Stimulated activated memory B cell treated with anti-CD40 and anti-IgM and Interleukin-4, amounts not matched to agents 10 μg/mL and 1 μg/mL and 100 μg/mL, for 72 hours (primary cell): ENCODE measurements at regions not wholly inside any gene's neighbourhood (a gene's known extent, or its start where the extent isn't known, plus 50 kb on each side); places are given as distances from the start of the nearest gene placed in this dataset.

Experiments
- ATAC-seq: fragments of 150-1000 bp; cut with Tn5 transposase; 2 replicates; pipeline ENCODE4 v1.10.0; 2021
- H3K27ac Mint-ChIP-seq: one replicate; pipeline ENCODE4 v1.8.0; 2022; ENCODE audit warnings: mild to moderate bottlenecking, mixed read lengths
- H3K27me3 Mint-ChIP-seq: one replicate; pipeline ENCODE4 v1.8.0; 2022; ENCODE audit warnings: mixed read lengths
- H3K36me3 Mint-ChIP-seq: one replicate; pipeline ENCODE4 v1.8.0; 2022; ENCODE audit warnings: mixed read lengths
- H3K4me1 Mint-ChIP-seq: one replicate; pipeline ENCODE4 v1.8.0; 2022; ENCODE audit warnings: mixed read lengths
- H3K4me3 Mint-ChIP-seq: one replicate; pipeline ENCODE4 v1.8.0; 2022; ENCODE audit warnings: mild to moderate bottlenecking, moderate library complexity, mixed read lengths
- H3K9me3 Mint-ChIP-seq: one replicate; pipeline ENCODE4 v1.8.0; 2022; ENCODE audit warnings: mixed read lengths

DNA sequence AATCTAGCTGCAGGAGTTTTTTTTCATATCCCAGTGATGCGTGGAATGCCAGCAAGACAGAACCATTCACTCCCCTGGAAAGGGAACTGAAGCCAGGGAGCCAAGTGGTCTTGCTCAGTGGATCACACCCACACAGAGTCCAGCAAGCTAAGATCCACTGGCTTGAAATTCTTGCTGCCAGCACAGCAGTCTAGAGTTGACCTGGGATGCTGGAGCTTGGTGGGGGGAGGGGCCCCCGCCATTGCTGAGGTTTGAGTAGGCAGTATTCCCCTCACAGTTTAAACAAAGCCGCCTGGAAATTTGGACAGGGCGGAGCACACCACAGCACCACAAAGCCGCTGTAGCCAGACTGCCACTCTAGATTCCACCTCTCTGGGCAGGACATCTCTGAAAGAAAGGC lies 86.9 kb upstream of the STXBP6 start:
- Mint-ChIP-seq H3K4me1 (peaks cover 9% of the 10 kb centered on the region), H3K9me3 (peaks cover 3% of the 10 kb centered on the region), H3K36me3 (no peaks in the 10 kb centered on the region), H3K4me3 (no peak overlapping the region), H3K27ac (no peak overlapping the region), H3K27me3 (peaks cover 43% of the 10 kb centered on the region)
- no peak for ATAC-seq

DNA sequence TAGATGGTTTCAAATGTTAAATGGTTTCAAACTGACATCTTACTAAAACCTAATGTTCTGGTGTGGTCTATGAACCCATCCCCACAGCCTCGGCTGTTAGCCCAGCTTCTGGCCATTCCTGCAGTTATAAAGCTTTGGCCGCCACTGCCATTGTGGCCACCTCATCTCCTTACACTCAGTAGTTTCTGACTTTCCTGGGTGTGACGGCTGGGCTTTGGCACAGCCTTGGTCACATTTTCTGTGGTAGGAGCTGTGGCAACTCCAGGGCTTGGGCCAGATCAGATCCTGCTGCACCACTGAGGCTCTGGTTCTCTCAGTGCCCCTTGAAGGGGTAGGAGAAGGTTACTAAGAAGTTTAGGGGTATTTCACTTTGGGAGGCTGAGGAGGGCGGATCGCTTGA lies 84.2 kb upstream of the STXBP6 start:
- H3K9me3 Mint-ChIP-seq: peaks cover 3% of the 10 kb centered on the region
- no peak for ATAC-seq
- H3K36me3 Mint-ChIP-seq: no peaks in the 10 kb centered on the region
- peaks cover 9% of the 10 kb centered on the region for H3K4me1 Mint-ChIP-seq
- peaks cover 54% of the 10 kb centered on the region for H3K27me3 Mint-ChIP-seq
- H3K27ac Mint-ChIP-seq: no peak overlapping the region
- no peak overlapping the region for H3K4me3 Mint-ChIP-seq

DNA sequence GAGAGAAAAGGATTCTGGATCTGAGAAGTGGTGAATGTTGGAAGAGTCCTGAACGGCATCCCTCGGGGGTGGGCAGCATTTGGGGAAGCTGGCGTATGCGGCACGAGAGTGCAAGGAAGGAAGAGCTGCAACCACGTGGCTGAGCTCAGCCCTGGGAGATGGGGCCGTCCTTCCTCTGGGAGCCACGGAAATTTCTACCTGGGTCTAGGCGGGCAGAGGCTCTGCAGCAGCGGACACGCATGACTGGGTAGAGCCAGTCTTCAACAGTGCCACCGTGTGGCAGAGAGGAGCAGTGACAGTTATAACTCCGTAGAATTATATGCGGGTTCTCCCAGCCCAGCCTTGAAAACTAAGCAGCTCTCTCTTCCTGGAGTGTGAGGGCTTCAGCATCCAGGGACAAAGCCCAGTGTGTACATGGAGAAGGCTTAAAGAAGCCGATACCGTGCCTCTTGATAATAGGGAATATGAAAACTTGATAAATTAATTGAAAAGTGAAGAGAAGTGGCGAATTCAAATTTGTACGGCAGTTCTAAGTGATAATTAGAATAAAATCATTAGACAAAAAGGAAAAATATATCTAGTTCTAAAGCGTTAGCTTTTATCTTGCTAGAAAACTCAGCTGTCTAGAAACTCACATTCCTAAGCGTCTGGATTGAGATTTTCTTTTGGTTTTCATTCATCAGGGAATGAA lies 82.9 kb upstream of the STXBP6 start:
- H3K36me3 Mint-ChIP-seq: no peaks in the 10 kb centered on the region
- H3K9me3 Mint-ChIP-seq: peaks cover under 1% of the 10 kb centered on the region
- peak overlapping the region; percentile 16 for H3K4me3 Mint-ChIP-seq
- no peak overlapping the region for H3K27ac Mint-ChIP-seq
- ATAC-seq: peak; percentile 82
- peaks cover 49% of the 10 kb centered on the region for H3K27me3 Mint-ChIP-seq
- peaks cover 9% of the 10 kb centered on the region for H3K4me1 Mint-ChIP-seq

DNA sequence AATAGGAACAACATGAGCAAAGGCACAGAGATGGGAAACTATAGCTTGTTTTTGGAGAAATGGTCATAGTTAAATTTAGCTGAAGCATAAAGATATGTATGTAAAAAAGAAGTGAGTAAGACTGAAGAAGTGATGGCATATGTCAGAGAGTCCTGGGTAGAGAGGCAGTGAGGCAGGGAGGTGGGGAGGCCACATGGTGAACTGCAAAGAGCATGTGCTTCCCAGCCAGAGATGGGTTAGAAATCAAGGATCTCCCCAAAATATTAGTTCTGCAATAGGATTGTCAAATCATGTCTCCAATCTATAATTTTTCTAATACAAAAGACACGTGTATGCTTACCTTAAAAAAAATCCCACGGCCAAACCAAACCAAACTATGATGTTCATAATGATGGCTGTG lies 82.1 kb upstream of the STXBP6 start:
- H3K27me3 Mint-ChIP-seq: peaks cover 42% of the 10 kb centered on the region
- H3K4me3 Mint-ChIP-seq: no peak overlapping the region
- peaks cover 9% of the 10 kb centered on the region for H3K4me1 Mint-ChIP-seq
- no peak overlapping the region for H3K27ac Mint-ChIP-seq
- no peaks in the 10 kb centered on the region for H3K9me3 Mint-ChIP-seq
- no peak for ATAC-seq
- H3K36me3 Mint-ChIP-seq: no peaks in the 10 kb centered on the region

DNA sequence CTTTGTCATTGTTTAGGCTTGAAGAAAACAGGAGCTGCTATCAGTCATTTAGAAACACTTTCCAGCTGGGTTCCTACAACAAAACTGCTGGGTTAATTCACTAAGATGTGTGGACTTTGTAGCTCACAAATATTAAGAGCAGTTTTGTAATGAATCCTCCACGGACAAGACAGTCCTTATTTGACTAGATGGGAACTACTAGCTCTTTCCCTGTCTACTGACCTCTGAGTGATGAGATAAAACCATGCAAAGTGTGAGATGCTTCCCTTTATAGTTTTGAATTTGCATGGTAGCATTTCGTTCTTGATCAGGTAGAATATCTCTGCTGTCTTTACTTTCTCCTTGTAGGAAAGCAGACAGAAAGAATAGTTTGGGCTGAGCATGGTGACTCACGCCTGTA lies 72.9 kb upstream of the STXBP6 start:
- no peak for ATAC-seq
- no peak overlapping the region for H3K27ac Mint-ChIP-seq
- H3K27me3 Mint-ChIP-seq: no peaks in the 10 kb centered on the region

DNA sequence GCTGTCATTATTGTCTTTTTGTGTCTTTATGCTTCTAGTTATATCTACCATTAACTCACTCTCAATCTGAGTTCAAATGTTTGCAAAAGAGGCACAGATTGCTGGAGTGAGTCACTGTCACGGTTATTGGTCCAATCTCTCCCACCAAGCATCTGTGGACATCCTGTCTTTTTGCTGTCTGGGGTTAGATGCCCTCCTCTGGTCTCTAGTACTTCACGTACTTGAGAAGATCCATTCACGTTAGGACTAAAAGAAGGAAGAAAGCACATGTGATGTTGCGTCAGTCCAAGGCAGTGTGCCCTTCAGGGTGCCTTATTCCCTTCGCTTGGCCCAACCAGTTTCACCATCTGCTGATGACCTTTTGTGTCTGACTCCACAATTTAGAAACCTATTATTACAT lies 72.3 kb upstream of the STXBP6 start:
- Mint-ChIP-seq H3K27me3 (no peaks in the 10 kb centered on the region), H3K27ac (no peak overlapping the region), H3K4me1 (no peaks in the 10 kb centered on the region), H3K36me3 (no peaks in the 10 kb centered on the region), H3K4me3 (no peak overlapping the region), H3K9me3 (no peaks in the 10 kb centered on the region)
- ATAC-seq: no peak

More for the DNA sequence above, 72.9 kb upstream of the STXBP6 start:
- H3K4me1 Mint-ChIP-seq: no peaks in the 10 kb centered on the region
- H3K4me3 Mint-ChIP-seq: no peak overlapping the region
- H3K9me3 Mint-ChIP-seq: no peaks in the 10 kb centered on the region
- H3K36me3 Mint-ChIP-seq: no peaks in the 10 kb centered on the region

DNA sequence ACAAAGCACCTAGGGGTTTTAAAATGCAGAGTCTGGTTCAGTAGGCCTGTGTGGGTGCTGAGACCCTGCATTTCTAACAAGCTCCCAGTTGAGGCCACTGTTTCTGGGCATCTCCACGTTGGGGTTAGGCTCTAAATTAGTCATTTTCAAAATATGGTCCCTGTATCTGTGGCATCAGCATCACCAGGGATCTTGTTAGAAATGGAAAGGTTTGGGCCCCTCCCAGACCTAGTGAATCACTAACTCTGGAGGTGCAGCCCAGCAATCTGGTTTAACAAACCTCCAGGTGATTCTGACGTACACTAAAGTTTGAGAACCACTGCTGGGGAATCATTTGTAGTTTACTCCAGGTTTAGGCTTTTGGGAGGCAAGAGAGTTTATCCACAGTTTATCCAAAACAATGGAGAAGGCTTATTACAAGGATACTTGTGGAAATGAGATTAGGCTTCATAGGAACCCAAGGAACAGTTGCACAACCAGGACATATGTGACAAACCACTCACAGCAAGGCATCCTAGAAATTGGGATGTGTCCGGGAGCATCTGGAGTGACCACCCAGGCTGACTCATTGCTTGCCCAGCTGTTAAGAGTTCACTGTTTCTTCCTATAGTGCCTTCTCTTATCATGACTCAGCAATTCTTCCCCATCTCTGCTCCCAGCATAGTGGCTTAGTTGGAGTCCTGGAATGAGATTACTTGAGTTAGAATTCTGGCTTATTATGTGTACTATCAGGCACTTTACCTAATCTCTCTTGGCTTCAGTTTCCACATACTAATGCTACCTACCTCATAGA lies 71.6 kb upstream of the STXBP6 start:
- Mint-ChIP-seq H3K9me3 (no peaks in the 10 kb centered on the region), H3K36me3 (no peaks in the 10 kb centered on the region), H3K4me1 (no peaks in the 10 kb centered on the region), H3K27me3 (no peaks in the 10 kb centered on the region), H3K4me3 (no peak overlapping the region), H3K27ac (no peak overlapping the region)
- ATAC-seq: no peak

DNA sequence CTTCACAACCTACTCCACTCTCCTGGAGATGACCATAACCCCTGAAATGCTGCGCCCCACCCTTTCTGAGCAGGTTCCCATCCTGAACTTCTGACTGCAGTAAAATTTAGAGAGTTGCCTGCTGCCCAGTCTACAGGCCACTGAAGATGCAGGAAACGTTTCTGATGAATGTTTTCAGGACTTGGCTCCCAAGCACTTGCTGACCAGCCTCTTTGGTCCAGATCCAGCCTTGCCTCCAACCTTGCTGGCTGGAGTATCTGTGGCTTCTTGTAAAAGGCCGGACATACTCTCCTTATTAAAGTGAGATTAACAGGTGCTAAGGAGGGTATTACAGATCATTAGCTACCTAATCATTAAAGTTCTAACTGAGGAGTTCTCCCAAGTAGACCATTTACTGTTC lies 70.3 kb upstream of the STXBP6 start:
- no peaks in the 10 kb centered on the region for H3K36me3 Mint-ChIP-seq
- no peaks in the 10 kb centered on the region for H3K4me1 Mint-ChIP-seq
- H3K27me3 Mint-ChIP-seq: peaks cover under 1% of the 10 kb centered on the region
- no peak overlapping the region for H3K27ac Mint-ChIP-seq
- H3K4me3 Mint-ChIP-seq: no peak overlapping the region
- no peak for ATAC-seq
- H3K9me3 Mint-ChIP-seq: no peaks in the 10 kb centered on the region

DNA sequence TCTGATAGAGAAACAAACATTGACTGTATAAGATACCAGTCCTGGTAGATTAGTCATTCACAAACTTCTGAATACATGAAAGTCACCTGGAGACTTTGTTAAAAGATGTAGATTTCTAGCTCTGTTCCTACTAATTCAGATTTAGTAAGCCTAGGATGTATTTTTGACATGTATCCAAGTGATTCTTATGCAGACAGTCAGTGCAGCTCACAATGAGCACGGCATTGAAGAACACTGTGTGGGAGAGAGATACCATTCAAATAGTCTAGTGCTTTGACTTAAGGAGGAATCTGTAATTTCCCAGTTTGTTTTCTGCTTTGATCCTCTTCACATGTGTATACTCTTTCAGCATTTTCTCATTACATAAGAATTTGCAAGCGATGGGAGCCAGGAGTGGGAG lies 68.7 kb upstream of the STXBP6 start:
- no peak for ATAC-seq
- H3K4me3 Mint-ChIP-seq: no peak overlapping the region
- no peaks in the 10 kb centered on the region for H3K4me1 Mint-ChIP-seq
- peaks cover 9% of the 10 kb centered on the region for H3K27me3 Mint-ChIP-seq
- no peak overlapping the region for H3K27ac Mint-ChIP-seq
- no peaks in the 10 kb centered on the region for H3K9me3 Mint-ChIP-seq
- H3K36me3 Mint-ChIP-seq: no peaks in the 10 kb centered on the region

DNA sequence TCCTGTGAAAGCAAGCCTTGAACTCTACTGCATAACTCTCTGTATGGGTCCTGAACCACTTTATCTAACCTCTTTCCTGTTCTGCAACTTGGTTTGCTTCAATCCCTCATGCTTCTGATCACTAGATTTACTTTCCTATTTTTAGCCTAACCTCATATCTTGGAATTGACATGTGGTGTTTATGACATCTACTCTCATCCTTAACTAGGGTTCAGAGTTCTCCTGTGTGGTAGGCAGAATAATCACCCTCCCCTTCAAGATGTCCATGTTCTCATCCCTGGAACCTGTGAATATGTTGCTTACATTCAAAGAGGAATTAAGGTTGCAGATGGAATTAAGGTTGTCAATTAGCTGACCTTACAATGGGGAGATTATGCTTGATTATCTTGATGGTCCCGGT lies 67.4 kb upstream of the STXBP6 start:
- no peak overlapping the region for H3K27ac Mint-ChIP-seq
- H3K36me3 Mint-ChIP-seq: no peaks in the 10 kb centered on the region
- no peaks in the 10 kb centered on the region for H3K4me1 Mint-ChIP-seq
- no peak for ATAC-seq
- no peak overlapping the region for H3K4me3 Mint-ChIP-seq
- no peaks in the 10 kb centered on the region for H3K9me3 Mint-ChIP-seq
- H3K27me3 Mint-ChIP-seq: peaks cover 9% of the 10 kb centered on the region

DNA sequence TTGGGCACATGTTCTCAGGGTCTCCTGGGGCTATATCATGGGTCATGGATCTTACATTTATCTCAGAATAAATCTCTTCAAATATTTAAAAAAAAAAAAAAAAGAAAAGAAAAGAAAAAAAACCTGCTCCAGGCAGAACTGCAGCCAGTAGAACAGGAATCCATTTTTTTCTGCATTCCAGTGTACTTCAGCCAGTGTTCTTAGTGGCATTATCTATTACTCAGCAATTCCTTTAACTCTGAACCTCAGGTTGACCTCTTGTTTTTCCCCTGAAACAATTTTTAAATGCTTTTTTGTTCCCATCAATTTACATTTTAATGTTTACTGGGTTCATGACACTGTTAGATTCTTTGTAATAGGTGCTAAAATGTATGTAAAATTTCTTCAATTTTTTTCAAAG lies 66.7 kb upstream of the STXBP6 start:
- ATAC-seq: no peak
- H3K9me3 Mint-ChIP-seq: no peaks in the 10 kb centered on the region

DNA sequence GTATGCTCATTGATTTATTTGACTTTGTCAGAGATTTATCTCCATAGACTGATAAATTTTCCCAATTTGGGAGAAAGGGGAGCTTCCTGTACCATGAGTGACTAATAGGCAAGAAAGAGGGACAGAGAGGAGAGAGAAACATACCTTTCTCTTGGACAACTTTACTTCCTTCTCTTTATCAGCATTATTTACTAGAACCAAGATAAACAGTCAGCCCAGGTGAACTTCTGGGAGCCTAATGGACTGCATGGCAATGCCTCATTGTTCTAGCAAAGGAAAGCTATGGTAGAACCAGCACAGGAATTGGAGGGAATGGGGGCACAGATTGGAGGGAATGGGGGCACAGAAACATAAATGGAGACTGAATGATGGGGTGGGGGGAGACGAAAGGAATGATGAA lies 63.4 kb upstream of the STXBP6 start:
- Mint-ChIP-seq H3K9me3 (no peaks in the 10 kb centered on the region), H3K36me3 (no peaks in the 10 kb centered on the region), H3K27me3 (peaks cover 24% of the 10 kb centered on the region), H3K4me3 (no peak overlapping the region), H3K4me1 (no peaks in the 10 kb centered on the region), H3K27ac (no peak overlapping the region)
- ATAC-seq: no peak

More for the DNA sequence above, 66.7 kb upstream of the STXBP6 start:
- H3K4me1 Mint-ChIP-seq: no peaks in the 10 kb centered on the region
- H3K36me3 Mint-ChIP-seq: no peaks in the 10 kb centered on the region
- no peak overlapping the region for H3K27ac Mint-ChIP-seq
- H3K4me3 Mint-ChIP-seq: no peak overlapping the region
- H3K27me3 Mint-ChIP-seq: peaks cover 11% of the 10 kb centered on the region

DNA sequence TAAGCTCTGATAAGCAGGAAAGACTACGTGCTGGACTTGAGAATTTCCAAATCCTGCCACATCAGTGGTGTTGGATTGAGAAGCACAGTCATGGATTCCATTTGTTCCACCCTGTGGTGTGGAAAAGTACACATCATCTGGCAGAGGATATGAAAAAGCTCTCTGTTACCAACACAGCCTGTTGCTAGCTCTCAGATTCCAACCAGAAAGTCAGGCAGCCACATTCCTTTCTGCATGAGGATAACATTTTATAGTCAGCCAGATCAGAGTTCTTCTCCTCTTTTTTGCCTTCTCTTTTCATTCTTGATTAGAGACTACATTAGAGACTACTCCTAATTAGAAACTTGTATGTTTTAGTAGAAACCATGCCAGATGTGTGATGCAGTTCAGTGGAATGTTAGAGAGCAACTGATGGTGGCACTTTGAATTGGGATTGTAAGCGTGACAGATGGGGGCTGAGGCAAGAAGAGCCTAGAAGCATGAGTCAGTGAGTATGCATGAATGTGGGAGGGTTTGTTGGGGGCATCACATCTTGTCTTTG lies 61.2 kb upstream of the STXBP6 start:
- H3K9me3 Mint-ChIP-seq: peaks cover 2% of the 10 kb centered on the region

DNA sequence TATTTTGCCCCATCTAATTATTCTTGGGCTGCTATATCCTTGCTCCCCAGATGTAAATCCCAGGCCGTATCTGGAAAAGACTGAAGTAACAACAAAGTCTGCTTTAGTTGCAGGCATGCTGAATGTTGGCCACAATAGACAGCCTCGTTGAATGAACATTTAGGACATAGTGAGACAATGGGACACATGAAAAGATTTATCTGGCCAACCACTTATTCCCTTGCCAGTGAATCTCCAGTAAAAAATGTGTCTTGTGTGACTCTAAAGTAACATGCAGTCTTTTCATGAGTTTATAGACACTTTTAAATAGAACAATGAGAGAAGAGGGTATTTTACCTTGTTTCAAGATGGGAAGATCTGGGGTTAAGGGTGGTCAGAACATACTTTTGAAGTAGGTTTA lies 60.2 kb upstream of the STXBP6 start:
- no peaks in the 10 kb centered on the region for H3K36me3 Mint-ChIP-seq
- no peak for ATAC-seq
- H3K27me3 Mint-ChIP-seq: peaks cover 23% of the 10 kb centered on the region
- no peaks in the 10 kb centered on the region for H3K4me1 Mint-ChIP-seq
- H3K4me3 Mint-ChIP-seq: no peak overlapping the region
- H3K9me3 Mint-ChIP-seq: peaks cover 2% of the 10 kb centered on the region
- no peak overlapping the region for H3K27ac Mint-ChIP-seq

More for the DNA sequence above, 61.2 kb upstream of the STXBP6 start:
- no peaks in the 10 kb centered on the region for H3K4me1 Mint-ChIP-seq
- peaks cover 24% of the 10 kb centered on the region for H3K27me3 Mint-ChIP-seq
- H3K36me3 Mint-ChIP-seq: no peaks in the 10 kb centered on the region
- H3K27ac Mint-ChIP-seq: no peak overlapping the region
- ATAC-seq: peak; percentile 16
- no peak overlapping the region for H3K4me3 Mint-ChIP-seq

DNA sequence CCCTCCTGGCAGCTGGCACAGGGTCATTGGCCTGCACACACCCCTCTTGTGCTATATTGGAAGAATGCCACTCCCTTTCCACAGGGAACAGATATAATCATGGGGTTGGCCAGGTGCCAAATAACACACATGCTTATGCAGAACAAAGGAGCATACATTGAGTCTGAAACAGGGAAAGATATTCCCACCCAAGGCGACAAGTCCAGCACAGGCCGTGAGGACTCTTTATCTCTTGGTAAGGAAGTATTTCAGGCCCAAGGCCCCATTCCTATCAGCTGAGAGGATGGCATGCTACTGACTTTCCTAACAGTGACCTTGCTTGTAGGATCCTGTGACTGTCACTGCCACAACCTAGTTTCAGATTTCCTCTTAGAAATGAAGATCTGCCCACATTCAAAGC lies 59.0 kb upstream of the STXBP6 start:
- H3K4me3 Mint-ChIP-seq: no peak overlapping the region
- H3K36me3 Mint-ChIP-seq: no peaks in the 10 kb centered on the region
- peaks cover 15% of the 10 kb centered on the region for H3K27me3 Mint-ChIP-seq
- H3K27ac Mint-ChIP-seq: no peak overlapping the region
- no peak for ATAC-seq
- no peaks in the 10 kb centered on the region for H3K4me1 Mint-ChIP-seq
- H3K9me3 Mint-ChIP-seq: peaks cover 2% of the 10 kb centered on the region

DNA sequence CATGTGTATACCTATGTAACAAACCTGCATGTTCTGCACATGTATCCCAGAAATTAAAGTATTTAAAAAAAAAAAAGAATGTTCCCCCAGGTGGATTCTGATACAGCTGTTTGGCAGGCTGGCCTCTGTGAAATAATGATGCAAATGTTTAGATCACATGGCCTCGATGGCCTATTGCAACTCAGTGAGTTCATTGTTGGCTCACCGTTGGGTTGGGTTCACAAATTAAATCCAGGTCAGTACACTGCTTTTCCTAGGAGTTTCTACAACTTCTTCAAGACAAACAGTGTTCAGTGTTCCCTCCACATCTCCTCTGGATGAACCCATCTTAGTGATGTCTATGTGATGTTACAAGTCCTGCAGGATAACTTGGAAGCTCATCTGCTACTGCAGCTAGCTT lies 58.3 kb upstream of the STXBP6 start:
- H3K9me3 Mint-ChIP-seq: peaks cover 2% of the 10 kb centered on the region
- no peak for ATAC-seq
- peaks cover 15% of the 10 kb centered on the region for H3K27me3 Mint-ChIP-seq
- no peak overlapping the region for H3K4me3 Mint-ChIP-seq
- no peaks in the 10 kb centered on the region for H3K36me3 Mint-ChIP-seq
- no peaks in the 10 kb centered on the region for H3K4me1 Mint-ChIP-seq
- no peak overlapping the region for H3K27ac Mint-ChIP-seq
